Sigmoid colon (tissue), 6 donors: ENCODE measurements at regions not wholly inside any gene's neighbourhood (a gene's known extent, or its start where the extent isn't known, plus 50 kb on each side); places are given as distances from the start of the nearest gene placed in this dataset.
"Not testable (repeated sequence)": the region's sequence is repeated elsewhere in the genome, so short reads cannot be mapped to it uniquely, and the experiment has no call there.

ENCODE experiments used
- DNase-seq: peaks from one replicate; pipeline ENCODE4 v3.0.0-alpha.2; 2019
- H3K27ac ChIP-seq, 4 donors: fragments of 200-600 bp; sonication (generic); one replicate each; pipeline ENCODE4 v1.5.1; 2016 to 2019; ENCODE audit warnings: mild to moderate bottlenecking in 1 of 4
- H3K27me3 ChIP-seq, 3 donors: fragments of 200-600 bp; sonication (generic); one replicate each; pipeline ENCODE4 v1.5.1; 2019; ENCODE audit warnings: mild to moderate bottlenecking in 1 of 3
- H3K36me3 ChIP-seq, 4 donors: fragments of 200-600 bp; sonication (generic); one replicate each; pipeline ENCODE4 v1.5.1; 2016 to 2019
- H3K4me1 ChIP-seq, 4 donors: fragments of 200-600 bp; sonication (generic); one replicate each; pipeline ENCODE4 v1.5.1; 2017 to 2019
- H3K4me3 ChIP-seq, 4 donors: fragments of 200-600 bp; sonication (generic); one replicate each; pipeline ENCODE4 v1.5.1; 2017 to 2019; ENCODE audit warnings: mild to moderate bottlenecking in 2 of 4, moderate library complexity in 1 of 4
- H3K9me3 ChIP-seq, 4 donors: fragments of 200-600 bp in 3 of 4; sonication (generic) in 3 of 4; one replicate each; pipeline versions ENCODE4 v1.5.1 to v1.6.1; 2013 to 2019
- CTCF ChIP-seq, 4 experiments: fragments of 450-650 bp in 3 of 4; fragments of 200-600 bp in 1 of 4; IDR thresholded peaks; one replicate each; pipeline ENCODE4 v1.5.1; 2016 to 2019; ENCODE audit warnings: antibody characterized with exemption in 4 of 4, mild to moderate bottlenecking in 3 of 4, moderate library complexity in 2 of 4
- EP300 ChIP-seq, 4 donors: sonication (generic); formaldehyde crosslinking; IDR thresholded peaks; one replicate each; pipeline ENCODE4 v1.6.1; 2017; ENCODE audit warnings: antibody characterized with exemption in 4 of 4
- POLR2A ChIP-seq, 2 donors: fragments of 450-650 bp; IDR thresholded peaks; one replicate each; pipeline ENCODE4 v1.6.1; 2016; ENCODE audit warnings: antibody characterized with exemption in 2 of 2, mild to moderate bottlenecking in 2 of 2, moderate library complexity in 2 of 2
- POLR2AphosphoS5 ChIP-seq, 4 donors: sonication (generic); formaldehyde crosslinking; IDR thresholded peaks; one replicate each; pipeline ENCODE4 v1.6.1; 2017; ENCODE audit warnings: antibody characterized with exemption in 4 of 4
- WGBS, 2 donors: extraction: QIAGEN DNeasy Blood & Tissue Kit; methylation state at CpG; one replicate each; pipeline ENCODE4 v1.1.7; 2013; 5-methylcytosine and 5-hydroxymethylcytosine counted together
- intact Hi-C: fragments of 100-400 bp; cut with DNase I; formaldehyde crosslinking; loops from one replicate; pipeline ENCODE4 v1.15.1; 2023
- donor health status: healthy with polysubstance abuse.
- donor health status: healthy.

- intact Hi-C loops: no loop called here
These were observed 52.5 kb upstream of the WDFY3 start for GRCh38 chr4:85018983-85019382.

GRCh38 chr4:85019411-85019810 lies 52.9 kb upstream of the WDFY3 start:
- WGBS, 2 donors: 63 to 77% methylated on average over 2 of the region's 2 CpGs
- H3K4me3 ChIP-seq: no peak overlapping the region
- intact Hi-C loops: no loop called here
- no peaks in the 10 kb centered on the region for H3K9me3 ChIP-seq
- H3K27me3 ChIP-seq: no peaks in the 10 kb centered on the region
- no peak for DNase-seq
- no peaks in the 10 kb centered on the region for H3K4me1 ChIP-seq
- H3K27ac ChIP-seq: no peak overlapping the region
- no peaks in the 10 kb centered on the region for H3K36me3 ChIP-seq
- TF ChIP-seq POLR2A (IDR thresholded peaks at IDR 0.05) (no peak), EP300 (IDR thresholded peaks at IDR 0.05) (no peak)

More at GRCh38 chr4:85018983-85019382, 52.5 kb upstream of the WDFY3 start:
- no peaks in the 10 kb centered on the region for H3K36me3 ChIP-seq
- H3K27ac ChIP-seq: no peak overlapping the region
- 86 to 93% methylated on average over 7 of the region's 7 CpGs for WGBS, 2 donors
- H3K4me1 ChIP-seq: no peaks in the 10 kb centered on the region
- no peak for DNase-seq
- H3K27me3 ChIP-seq: no peaks in the 10 kb centered on the region
- TF ChIP-seq POLR2A (IDR thresholded peaks at IDR 0.05) (no peak), EP300 (IDR thresholded peaks at IDR 0.05) (no peak), POLR2AphosphoS5 (IDR thresholded peaks at IDR 0.05) (no peak), CTCF (IDR thresholded peaks at IDR 0.05) (no peak)
- no peak overlapping the region for H3K4me3 ChIP-seq
- no peaks in the 10 kb centered on the region for H3K9me3 ChIP-seq

GRCh38 chr4:85024671-85025070 lies 58.2 kb upstream of the WDFY3 start:
- Histone ChIP-seq H3K36me3 (no peaks in the 10 kb centered on the region), H3K27me3 (no peaks in the 10 kb centered on the region), H3K9me3 (no peaks in the 10 kb centered on the region), H3K4me3 (no peak overlapping the region), H3K4me1 (no peaks in the 10 kb centered on the region), H3K27ac (no peak overlapping the region)
- 93 to 95% methylated on average over 6 of the region's 6 CpGs for WGBS, 2 donors
- intact Hi-C loops: no loop called here
- TF ChIP-seq EP300 (IDR thresholded peaks at IDR 0.05): no peak
- no peak for TF ChIP-seq CTCF (IDR thresholded peaks at IDR 0.05)
- no peak for TF ChIP-seq POLR2A (IDR thresholded peaks at IDR 0.05)
- TF ChIP-seq POLR2AphosphoS5 (IDR thresholded peaks at IDR 0.05): no peak
- no peak for DNase-seq

- H3K4me1 ChIP-seq: no peaks in the 10 kb centered on the region
- no peaks in the 10 kb centered on the region for H3K27me3 ChIP-seq
- H3K4me3 ChIP-seq: no peak overlapping the region
- peaks cover 0 to 5% (median 1%) of the 10 kb centered on the region in 4 donors for H3K9me3 ChIP-seq
- WGBS, 2 donors: 84 to 89% methylated on average over 4 of the region's 4 CpGs
- intact Hi-C loops: no loop called here
- H3K27ac ChIP-seq: no peak overlapping the region
- TF ChIP-seq POLR2A (IDR thresholded peaks at IDR 0.05) (no peak), POLR2AphosphoS5 (IDR thresholded peaks at IDR 0.05) (no peak), CTCF (IDR thresholded peaks at IDR 0.05) (no peak), EP300 (IDR thresholded peaks at IDR 0.05) (no peak)
- H3K36me3 ChIP-seq: no peaks in the 10 kb centered on the region
- DNase-seq: no peak
These were observed 62.4 kb upstream of the WDFY3 start for GRCh38 chr4:85028910-85029309.

GRCh38 chr4:85029453-85029852 lies 63.0 kb upstream of the WDFY3 start:
- Histone ChIP-seq H3K9me3 (peaks cover 0 to 5% (median 1%) of the 10 kb centered on the region in 4 donors), H3K4me1 (no peaks in the 10 kb centered on the region), H3K36me3 (no peaks in the 10 kb centered on the region), H3K4me3 (no peak overlapping the region), H3K27me3 (no peaks in the 10 kb centered on the region), H3K27ac (no peak overlapping the region)
- intact Hi-C loops: no loop called here
- DNase-seq: no peak
- 83 to 86% methylated on average over 4 of the region's 4 CpGs for WGBS, 2 donors
- no peak for TF ChIP-seq EP300 (IDR thresholded peaks at IDR 0.05)

GRCh38 chr4:85030156-85030555 lies 63.7 kb upstream of the WDFY3 start:
- no peak overlapping the region for H3K4me3 ChIP-seq
- no peaks in the 10 kb centered on the region for H3K27me3 ChIP-seq
- WGBS, 2 donors: 92% methylated on average over 3 of the region's 3 CpGs
- no peak for TF ChIP-seq POLR2A (IDR thresholded peaks at IDR 0.05)
- no peak for TF ChIP-seq CTCF (IDR thresholded peaks at IDR 0.05)
- TF ChIP-seq EP300 (IDR thresholded peaks at IDR 0.05): no peak
- no peak for DNase-seq
- no peaks in the 10 kb centered on the region for H3K4me1 ChIP-seq
- H3K27ac ChIP-seq: no peak overlapping the region
- H3K9me3 ChIP-seq: peaks cover 0 to 5% (median 1%) of the 10 kb centered on the region in 4 donors
- intact Hi-C loops: no loop called here
- H3K36me3 ChIP-seq: no peaks in the 10 kb centered on the region

GRCh38 chr4:85033838-85034237 lies 67.3 kb upstream of the WDFY3 start:
- H3K27ac ChIP-seq, DNase-seq, H3K27me3 ChIP-seq, H3K4me3 ChIP-seq, H3K36me3 ChIP-seq, H3K4me1 ChIP-seq, H3K9me3 ChIP-seq, intact Hi-C loops: not testable (repeated sequence)
- 94% methylated on average over 6 of the region's 6 CpGs for WGBS, 2 donors
